HG02885 (cell line): ENCODE measurements at regions not wholly inside any gene's neighbourhood (a gene's known extent, or its start where the extent isn't known, plus 50 kb on each side); places are given as distances from the start of the nearest gene placed in this dataset.
"Not testable (repeated sequence)": the region's sequence is repeated elsewhere in the genome, so short reads cannot be mapped to it uniquely, and the experiment has no call there.

Experiments used
- ATAC-seq: cut with Tn5 transposase; IDR thresholded peaks from one replicate; pipeline ENCODE4 v1.9.1; 2021; ENCODE audit warnings: mild to moderate bottlenecking; ENCODE audit not compliant: unreplicated experiment, poor library complexity

- peak; percentile 12 for ATAC-seq
These were observed 161.5 kb upstream of the CDKN2B start for GRCh38 chr9:22170556-22170955.

GRCh38 chr9:22170990-22171670 is 162.0 kb upstream of the CDKN2B start:
- ATAC-seq, result peak; percentile 78

DNA sequence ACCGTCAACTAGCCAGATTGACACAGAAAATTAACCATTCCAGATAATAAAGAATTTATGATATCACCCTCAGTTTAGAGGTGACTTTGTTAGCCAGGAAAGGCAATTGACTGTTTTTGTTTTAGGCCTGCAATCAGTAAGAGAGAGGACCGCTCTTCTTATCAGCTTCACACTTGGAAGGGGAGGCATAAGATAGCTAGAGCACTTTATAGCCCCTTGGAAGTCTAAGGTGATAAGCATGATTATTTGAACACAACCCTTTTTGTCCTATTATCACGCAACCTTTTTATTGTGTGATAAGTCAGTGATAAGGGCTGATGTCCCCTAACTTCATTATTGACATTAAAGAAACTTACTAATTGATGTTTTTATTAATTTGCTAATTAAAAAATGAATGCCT is 162.6 kb upstream of the CDKN2B start:
- no peak for ATAC-seq

GRCh38 chr9:22173908-22174307 is 164.8 kb upstream of the CDKN2B start:
- no peak for ATAC-seq

DNA sequence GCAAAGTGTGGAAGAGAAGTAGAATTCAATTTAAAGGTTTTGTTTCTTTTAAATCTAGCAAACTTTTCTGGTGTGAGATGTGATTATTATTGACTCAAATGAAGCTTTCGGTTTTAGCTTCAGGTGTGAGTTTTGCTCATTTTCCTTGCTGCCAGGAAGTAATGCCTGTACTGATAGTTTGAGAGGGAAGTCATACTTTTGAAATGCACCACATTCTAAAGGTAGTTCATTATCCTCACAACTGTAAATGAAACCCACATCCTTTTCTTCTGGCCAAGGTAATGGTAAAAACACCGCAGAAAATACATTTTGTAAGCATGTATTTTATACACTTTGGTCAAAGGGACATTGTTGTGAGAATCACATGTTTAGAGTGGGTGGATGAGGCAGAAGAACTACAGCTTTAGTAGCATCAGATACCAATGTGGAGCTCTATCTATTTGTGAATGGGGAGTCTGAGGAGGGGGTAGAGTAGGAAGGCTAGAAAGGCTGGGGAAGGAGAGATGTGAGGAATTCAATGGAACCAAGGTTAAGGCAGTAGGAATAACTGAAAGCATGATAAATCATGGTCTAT is 167.0 kb upstream of the CDKN2B start:
- ATAC-seq, result peak; percentile 68

- ATAC-seq, result not testable (repeated sequence)
These were observed 171.9 kb upstream of the CDKN2B start for GRCh38 chr9:22181021-22181420.

DNA sequence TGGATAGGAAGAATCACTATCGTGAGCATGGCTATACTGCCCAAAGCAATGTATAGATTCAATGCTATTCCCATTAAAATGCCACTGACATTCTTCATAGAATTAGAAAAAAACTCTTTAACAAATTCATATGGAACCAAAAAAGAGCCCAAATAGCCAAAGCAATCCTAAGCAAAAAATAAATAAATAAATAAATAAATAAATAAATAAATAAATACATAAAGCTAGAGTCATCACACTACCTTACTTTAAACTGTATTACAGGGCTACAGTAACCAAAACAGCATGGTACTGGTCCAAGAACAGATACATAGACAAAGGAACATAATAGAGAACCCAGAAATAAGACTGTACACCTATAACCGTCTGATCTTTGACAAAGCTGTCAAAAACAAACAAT is 180.4 kb upstream of the CDKN2B start:
- ATAC-seq, result no peak

- peak; percentile 92 for ATAC-seq
These were observed 187.9 kb upstream of the CDKN2B start for GRCh38 chr9:22197000-22197399.

DNA sequence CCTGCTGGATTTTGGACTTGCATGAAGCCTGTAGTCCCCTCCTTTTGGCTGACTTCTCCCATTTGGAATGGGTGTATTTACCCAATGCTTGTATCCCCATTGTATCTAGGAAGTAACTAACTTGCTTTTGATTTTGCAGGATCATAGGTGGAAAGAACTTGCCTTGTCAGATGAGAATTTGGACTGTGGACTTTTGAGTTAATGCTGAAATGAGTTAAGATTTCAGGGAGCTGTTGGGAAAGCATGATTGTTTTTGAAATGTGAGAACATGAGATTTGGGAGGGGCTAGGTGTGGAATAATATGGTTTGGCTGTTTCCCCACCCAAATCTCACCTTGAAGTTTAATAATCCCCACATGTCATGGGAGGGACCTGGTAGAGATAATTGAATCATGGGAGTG is 189.6 kb upstream of the CDKN2B start:
- no peak for ATAC-seq

- no peak for ATAC-seq
These were observed 192.2 kb upstream of the CDKN2B start for GRCh38 chr9:22201256-22201655.

DNA sequence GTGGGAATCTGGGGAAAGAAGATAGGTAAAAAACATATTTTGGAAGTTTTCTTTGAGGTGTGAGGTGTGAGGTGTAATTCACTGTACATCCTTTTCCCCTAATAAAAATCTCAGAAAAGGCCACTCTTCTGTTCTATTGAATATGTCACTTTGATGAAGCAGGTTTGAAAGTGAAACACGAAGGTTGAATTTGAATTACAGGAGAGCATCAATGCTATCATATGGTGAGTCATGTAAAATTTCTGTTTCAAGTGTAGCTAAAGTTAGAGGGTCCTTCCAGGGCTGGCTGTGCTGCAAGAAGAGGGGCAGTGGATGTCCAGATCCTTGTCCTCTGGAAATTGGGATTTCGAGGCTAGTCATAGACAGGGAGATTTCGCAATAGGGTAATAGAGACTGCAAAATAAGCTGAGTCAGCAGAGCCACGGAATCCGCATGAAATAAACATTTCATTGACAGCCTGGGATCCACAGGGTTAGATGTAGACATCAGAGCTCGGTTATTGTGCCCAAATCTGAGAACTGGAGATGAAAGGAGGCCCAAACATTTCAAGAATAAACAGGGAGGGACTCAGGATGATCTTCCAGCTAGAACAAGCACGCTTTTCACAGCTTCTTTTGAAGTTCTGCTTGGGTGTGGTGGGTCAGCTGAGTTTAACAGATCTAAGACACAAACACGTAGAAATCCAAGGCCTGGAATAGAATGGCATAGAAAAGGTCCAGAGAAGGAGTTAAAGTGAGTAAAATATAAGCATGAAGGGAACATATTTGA is 194.4 kb upstream of the CDKN2B start:
- ATAC-seq, result no peak

DNA sequence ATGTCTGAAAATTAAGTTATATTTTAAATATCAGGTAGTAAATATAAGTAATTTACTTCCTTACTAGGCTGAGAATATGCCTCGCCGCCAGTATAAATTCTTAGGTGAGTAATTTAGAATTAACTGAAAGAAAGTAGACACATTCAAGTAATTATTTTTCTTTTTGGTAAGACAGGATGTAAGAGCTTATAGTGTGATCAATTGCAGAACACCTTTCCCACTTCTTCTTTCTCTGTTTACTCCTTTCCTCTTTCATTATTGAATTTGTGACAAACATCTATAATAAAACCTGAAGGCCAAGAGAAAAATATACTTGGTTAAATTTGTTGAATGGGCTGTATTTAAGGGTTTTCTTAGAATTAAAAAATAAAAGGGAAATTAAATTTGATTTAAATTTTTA is 195.1 kb upstream of the CDKN2B start:
- no peak for ATAC-seq

- ATAC-seq, result peak; percentile 50
These were observed 197.7 kb upstream of the CDKN2B start for GRCh38 chr9:22206833-22207232.

DNA sequence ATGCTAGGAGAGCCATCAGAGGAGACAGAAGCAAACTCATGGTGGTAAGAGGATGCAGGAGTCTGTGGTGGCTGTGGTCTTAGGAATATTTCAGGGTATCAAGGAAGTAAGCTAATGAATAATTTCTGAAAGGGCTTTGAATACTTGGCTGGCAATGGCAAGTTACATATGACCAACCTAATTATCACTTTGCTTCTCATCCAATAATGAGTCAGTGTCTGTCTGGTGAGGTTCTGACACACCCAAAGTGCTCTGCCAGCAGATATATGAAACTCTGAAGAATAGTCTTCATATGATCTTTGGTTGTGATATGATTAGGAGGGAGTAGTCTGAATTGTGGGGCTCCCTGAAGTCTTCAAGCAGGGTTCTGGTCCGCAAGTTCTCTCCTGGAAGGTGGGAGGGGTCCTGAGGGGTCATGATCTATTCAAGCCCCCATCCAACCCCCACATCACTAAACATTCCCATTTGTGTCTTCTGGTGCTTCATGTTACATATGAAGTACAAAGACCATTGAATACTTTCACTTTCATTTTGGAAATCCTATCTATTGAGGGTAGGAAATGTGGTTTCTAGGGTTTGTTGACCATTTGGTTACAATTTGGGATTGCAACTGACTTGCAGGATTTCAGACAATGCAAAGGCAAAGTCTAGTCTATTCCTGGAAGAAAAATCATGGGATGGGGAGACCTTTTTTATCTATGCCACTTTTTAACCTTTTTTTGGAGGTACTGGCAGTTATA is 199.9 kb upstream of the CDKN2B start:
- ATAC-seq, result no peak

DNA sequence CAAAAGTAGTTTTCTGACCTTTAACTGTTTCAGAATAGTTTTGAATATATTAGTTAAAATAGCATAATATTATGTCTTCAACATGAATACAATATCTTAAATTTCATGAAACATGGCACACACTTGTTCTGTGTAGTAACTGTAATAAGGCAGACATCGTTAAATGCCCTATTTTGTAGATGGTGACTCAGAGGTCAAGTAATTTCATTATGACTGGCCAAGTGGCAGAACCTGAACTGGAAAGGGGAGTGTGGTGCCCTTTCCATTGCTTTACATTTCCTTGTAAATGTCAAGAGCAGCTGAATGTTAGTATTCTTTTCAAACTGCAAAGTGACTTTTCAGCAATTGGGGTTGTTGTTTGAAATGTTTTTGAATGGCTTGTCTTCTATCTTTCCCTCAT is 201.2 kb upstream of the CDKN2B start:
- ATAC-seq, result no peak

DNA sequence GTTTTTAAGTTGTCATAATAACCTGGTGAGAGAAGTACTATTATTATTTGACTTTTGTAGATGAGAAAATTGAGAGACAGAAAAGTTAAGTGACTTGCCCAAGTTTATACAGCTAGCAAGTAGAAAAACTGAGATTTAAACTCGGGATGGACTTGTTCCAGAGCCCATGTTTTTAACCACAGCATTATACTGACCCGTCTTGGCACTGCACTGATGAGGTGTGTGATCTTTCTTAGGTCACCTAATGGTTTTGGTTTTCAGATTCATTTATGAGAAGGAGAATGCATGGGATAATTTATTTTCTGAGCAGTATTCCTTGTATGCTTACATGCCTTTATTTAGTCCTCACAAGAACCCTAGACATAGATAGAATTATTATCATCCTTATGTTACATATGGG is 201.8 kb upstream of the CDKN2B start:
- ATAC-seq, result no peak

GRCh38 chr9:22211588-22212360 is 202.7 kb upstream of the CDKN2B start:
- ATAC-seq, result no peak

GRCh38 chr9:22214021-22214420 is 204.9 kb upstream of the CDKN2B start:
- no peak for ATAC-seq

- ATAC-seq, result no peak
These were observed 205.5 kb upstream of the CDKN2B start for GRCh38 chr9:22214497-22215031.

DNA sequence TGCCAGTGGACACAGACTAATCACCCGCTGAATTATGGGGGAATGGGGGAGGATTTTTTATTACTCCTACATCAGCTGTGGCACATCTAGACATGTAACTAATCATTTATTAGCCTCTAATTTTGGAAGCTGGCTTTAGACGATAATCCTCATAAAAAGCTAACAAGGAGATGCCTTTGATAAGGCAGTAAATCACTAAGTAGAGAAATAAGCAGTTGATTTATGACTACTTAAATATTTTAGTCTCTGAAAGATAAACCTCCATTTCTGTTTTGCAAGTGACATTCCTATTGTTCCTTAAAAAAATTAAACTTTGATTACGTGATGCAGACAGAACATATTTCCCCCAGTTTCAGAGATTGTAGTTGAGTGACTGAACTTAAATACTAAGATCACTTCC is 206.4 kb upstream of the CDKN2B start:
- ATAC-seq, result no peak
